Loucy (cell line): ENCODE measurements at regions not wholly inside any gene's neighbourhood (a gene's known extent, or its start where the extent isn't known, plus 50 kb on each side); places are given as distances from the start of the nearest gene placed in this dataset.

Source experiments
- EZH2phosphoT487 ChIP-seq: fragments of 200-600 bp; IDR thresholded peaks from 2 replicates; pipeline ENCODE4 v1.6.1; 2018; ENCODE audit warnings: antibody characterized with exemption, mild to moderate bottlenecking, moderate library complexity, borderline replicate concordance
- TF ChIP-seq, protein P1 (sequence below): fragments of 200-600 bp; sonication (generic); conservative IDR thresholded peaks from 2 replicates; pipeline ENCODE4 v1.5.1; 2014; ENCODE audit warnings: mild to moderate bottlenecking, antibody characterized with exemption, low read length

DNA sequence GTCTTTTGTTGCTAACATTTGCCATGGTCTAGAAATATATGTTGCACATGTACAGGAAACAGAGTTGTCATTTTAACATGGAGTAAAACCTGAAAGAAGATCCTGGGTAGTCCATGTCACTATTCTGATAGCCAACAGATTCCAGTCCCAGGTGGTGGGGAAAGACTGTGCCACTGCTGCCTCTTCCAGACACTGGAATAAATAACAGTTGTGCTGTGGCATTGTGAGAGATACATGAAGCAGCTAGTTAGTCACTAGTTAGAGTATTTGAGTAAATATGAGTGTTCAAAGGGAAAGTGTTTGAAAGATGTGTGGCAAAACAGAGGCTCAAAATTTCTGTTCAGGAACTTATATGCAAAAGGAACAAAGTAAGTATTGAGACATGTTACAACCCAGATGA lies 1408.3 kb downstream of the EFNA5 start:
- TF ChIP-seq, protein P1, sequence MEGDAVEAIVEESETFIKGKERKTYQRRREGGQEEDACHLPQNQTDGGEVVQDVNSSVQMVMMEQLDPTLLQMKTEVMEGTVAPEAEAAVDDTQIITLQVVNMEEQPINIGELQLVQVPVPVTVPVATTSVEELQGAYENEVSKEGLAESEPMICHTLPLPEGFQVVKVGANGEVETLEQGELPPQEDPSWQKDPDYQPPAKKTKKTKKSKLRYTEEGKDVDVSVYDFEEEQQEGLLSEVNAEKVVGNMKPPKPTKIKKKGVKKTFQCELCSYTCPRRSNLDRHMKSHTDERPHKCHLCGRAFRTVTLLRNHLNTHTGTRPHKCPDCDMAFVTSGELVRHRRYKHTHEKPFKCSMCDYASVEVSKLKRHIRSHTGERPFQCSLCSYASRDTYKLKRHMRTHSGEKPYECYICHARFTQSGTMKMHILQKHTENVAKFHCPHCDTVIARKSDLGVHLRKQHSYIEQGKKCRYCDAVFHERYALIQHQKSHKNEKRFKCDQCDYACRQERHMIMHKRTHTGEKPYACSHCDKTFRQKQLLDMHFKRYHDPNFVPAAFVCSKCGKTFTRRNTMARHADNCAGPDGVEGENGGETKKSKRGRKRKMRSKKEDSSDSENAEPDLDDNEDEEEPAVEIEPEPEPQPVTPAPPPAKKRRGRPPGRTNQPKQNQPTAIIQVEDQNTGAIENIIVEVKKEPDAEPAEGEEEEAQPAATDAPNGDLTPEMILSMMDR, result no peak
- no peak for TF ChIP-seq EZH2phosphoT487
